GM23338 (cell line): ENCODE measurements at regions not wholly inside any gene's neighbourhood (a gene's known extent, or its start where the extent isn't known, plus 50 kb on each side); places are given as distances from the start of the nearest gene placed in this dataset.

ENCODE experiments used
- ATAC-seq: fragments of 200-7000 bp; cut with Tn5 transposase; 3 replicates; pipeline ENCODE4 v1.9.1; 2020
- DNase-seq: peaks from one replicate; pipeline ENCODE4 v3.0.0-alpha.2; 2015; ENCODE audit warnings: low spot score
- H2AFZ ChIP-seq: fragments of 200-600 bp; sonication (generic); 2 replicates; pipeline ENCODE4 v1.8.0; 2016; ENCODE audit warnings: antibody characterized with exemption, mild to moderate bottlenecking, moderate library complexity
- H3F3A ChIP-seq: fragments of 200-600 bp; sonication (generic); replicated peaks from 2 replicates; pipeline ENCODE4 v1.8.0; 2017; ENCODE audit warnings: antibody characterized with exemption, mixed run types, low read depth
- H3K27ac ChIP-seq: fragments of 200-600 bp; sonication (generic); 2 replicates; pipeline ENCODE4 v1.6.1; 2016; ENCODE audit warnings: low read depth
- H3K27me3 ChIP-seq: fragments of 200-600 bp; sonication (generic); 2 replicates; pipeline ENCODE4 v1.8.0; 2016; ENCODE audit warnings: mild to moderate bottlenecking, mixed run types, moderate library complexity; ENCODE audit not compliant: insufficient read depth
- H3K36me3 ChIP-seq: fragments of 200-600 bp; sonication (generic); 2 replicates; pipeline ENCODE4 v1.8.0; 2016; ENCODE audit warnings: mild to moderate bottlenecking; ENCODE audit not compliant: insufficient read depth
- H3K4me1 ChIP-seq: fragments of 200-600 bp; sonication (generic); 2 replicates; pipeline ENCODE4 v1.8.0; 2016; ENCODE audit warnings: mild to moderate bottlenecking, moderate library complexity; ENCODE audit not compliant: insufficient read depth
- H3K4me2 ChIP-seq: fragments of 200-600 bp; sonication (generic); 2 replicates; pipeline ENCODE4 v1.7.1; 2017; ENCODE audit warnings: mixed run types
- H3K4me3 ChIP-seq: fragments of 200-600 bp; sonication (generic); 2 replicates; pipeline ENCODE4 v1.6.1; 2016; ENCODE audit warnings: mixed run types
- H3K79me2 ChIP-seq: fragments of 200-600 bp; sonication (generic); replicated peaks from 2 replicates; pipeline ENCODE4 v1.8.0; 2017; ENCODE audit warnings: mild to moderate bottlenecking; ENCODE audit not compliant: insufficient read depth
- H3K9me2 ChIP-seq: fragments of 200-600 bp; sonication (generic); 2 replicates; pipeline ENCODE4 v1.8.0; 2017; ENCODE audit not compliant: insufficient read depth
- H4K20me1 ChIP-seq: fragments of 200-600 bp; sonication (generic); replicated peaks from 2 replicates; pipeline ENCODE4 v1.8.0; 2017; ENCODE audit warnings: mild to moderate bottlenecking; ENCODE audit not compliant: insufficient read depth
- H3K27ac Mint-ChIP-seq: 2 replicates; pipeline ENCODE4 v1.8.0; 2020; ENCODE audit warnings: inconsistent platforms, mild to moderate bottlenecking, moderate library complexity, mixed read lengths
- H3K27me3 Mint-ChIP-seq: 3 replicates; pipeline ENCODE4 v1.8.0; 2022; ENCODE audit warnings: low read depth, mild to moderate bottlenecking, moderate library complexity, mixed read lengths, inconsistent platforms; ENCODE audit not compliant: insufficient read depth, poor library complexity
- H3K36me3 Mint-ChIP-seq: 3 replicates; pipeline ENCODE4 v1.8.0; 2021; ENCODE audit warnings: low read depth, mild to moderate bottlenecking, inconsistent platforms, moderate library complexity, mixed read lengths
- H3K4me1 Mint-ChIP-seq: 3 replicates; pipeline ENCODE4 v1.8.0; 2020; ENCODE audit warnings: mild to moderate bottlenecking, inconsistent platforms, mixed read lengths
- H3K4me3 Mint-ChIP-seq: 3 replicates; pipeline ENCODE4 v1.8.0; 2021; ENCODE audit warnings: moderate library complexity, mild to moderate bottlenecking, inconsistent platforms, mixed read lengths
- H3K9me3 Mint-ChIP-seq: 3 replicates; pipeline ENCODE4 v1.8.0; 2020; ENCODE audit warnings: moderate library complexity, mild to moderate bottlenecking, inconsistent platforms, mixed read lengths
- CREB1 ChIP-seq: fragments of 250-450 bp; sonication (Bioruptor Pico); IDR thresholded peaks from 2 replicates; pipeline ENCODE4 v1.5.0; 2020; ENCODE audit warnings: low read depth, mild to moderate bottlenecking, moderate library complexity
- CTCF ChIP-seq, 2 experiments: fragments of 200-600 bp in 1 of 2; sonication (generic) in 1 of 2; conservative IDR thresholded peaks; 2 replicates each; pipeline versions ENCODE4 v1.5.1 to v1.6.1; 2016 to 2017; ENCODE audit warnings: antibody characterized with exemption in 2 of 2, low read depth in 2 of 2, mild to moderate bottlenecking in 2 of 2, moderate library complexity in 1 of 2
- EZH2 ChIP-seq: fragments of 200-600 bp; sonication (generic); IDR thresholded peaks from one replicate; pipeline ENCODE4 v1.8.0; 2017; ENCODE audit warnings: antibody characterized with exemption, mild to moderate bottlenecking, low read depth; ENCODE audit not compliant: unreplicated experiment
- EZH2phosphoT487 ChIP-seq: fragments of 200-600 bp; sonication (generic); IDR thresholded peaks from one replicate; pipeline ENCODE4 v1.8.1; 2018; ENCODE audit warnings: antibody characterized with exemption; ENCODE audit not compliant: unreplicated experiment
- JUNB ChIP-seq: IDR thresholded peaks from one replicate; pipeline ENCODE4 v1.6.1; 2016; ENCODE audit warnings: antibody characterized with exemption; ENCODE audit not compliant: unreplicated experiment
- NANOG ChIP-seq: IDR thresholded peaks from 2 replicates; pipeline ENCODE4 v1.6.1; 2016; ENCODE audit warnings: antibody characterized with exemption, borderline replicate concordance
- POLR2AphosphoS5 ChIP-seq: IDR thresholded peaks from 2 replicates; pipeline ENCODE4 v1.6.1; 2016; ENCODE audit warnings: antibody characterized with exemption, low read depth
- REST ChIP-seq: IDR thresholded peaks from one replicate; pipeline ENCODE4 v1.6.1; 2018; ENCODE audit warnings: antibody characterized with exemption; ENCODE audit not compliant: unreplicated experiment
- STAT1 ChIP-seq: IDR thresholded peaks from one replicate; pipeline ENCODE4 v1.6.1; 2016; ENCODE audit warnings: antibody characterized with exemption; ENCODE audit not compliant: unreplicated experiment
- ZNF114 ChIP-seq: fragments of 250-450 bp; sonication (Bioruptor Pico); IDR thresholded peaks from 2 replicates; pipeline ENCODE4 v1.5.0; 2020; ENCODE audit warnings: mild to moderate bottlenecking, moderate library complexity
- ZNF331 ChIP-seq: fragments of 250-450 bp; sonication (Bioruptor Pico); IDR thresholded peaks from 2 replicates; pipeline ENCODE4 v1.5.0; 2020; ENCODE audit warnings: low read depth, mild to moderate bottlenecking, moderate library complexity

GRCh38 chr12:61525331-61525730, 734.9 kb upstream of the USP15 start (continued):
- TF ChIP-seq CREB1 (CRISPR knock-in tag), result no peak
- TF ChIP-seq REST, result no peak
- TF ChIP-seq JUNB, result no peak
- no peak for TF ChIP-seq EZH2phosphoT487
- no peak for TF ChIP-seq STAT1
- TF ChIP-seq ZNF114, result no peak

GRCh38 chr12:61530456-61530855, 729.7 kb upstream of the USP15 start:
- no peak overlapping the region for H3K27ac Mint-ChIP-seq
- H4K20me1 ChIP-seq, result no peaks in the 10 kb centered on the region
- DNase-seq (no peak), ATAC-seq (no peak)
- H3K36me3 Mint-ChIP-seq, result no peaks in the 10 kb centered on the region; the same call in 2 of the 3 replicates
- H3K4me2 ChIP-seq, result no peak overlapping the region
- TF ChIP-seq JUNB (no peak), EZH2phosphoT487 (no peak), ZNF331 (CRISPR knock-in tag) (no peak), EZH2 (no peak), CREB1 (CRISPR knock-in tag) (no peak), STAT1 (no peak), ZNF114 (no peak), POLR2AphosphoS5 (no peak)
- no peak overlapping the region for H3K27ac ChIP-seq
- H2AFZ ChIP-seq, result no peak overlapping the region
- no peaks in the 10 kb centered on the region for H3K27me3 Mint-ChIP-seq
- H3K36me3 ChIP-seq, result no peaks in the 10 kb centered on the region
- peaks cover 8% of the 10 kb centered on the region; the same call in 1 of the 2 replicates for H3K9me2 ChIP-seq
- no peaks in the 10 kb centered on the region for H3K79me2 ChIP-seq
- H3K4me1 ChIP-seq, result no peaks in the 10 kb centered on the region
- H3K4me3 ChIP-seq, result no peak overlapping the region
- no peak overlapping the region for H3K4me3 Mint-ChIP-seq
- H3K27me3 ChIP-seq, result no peaks in the 10 kb centered on the region
- H3F3A ChIP-seq, result no peaks in the 10 kb centered on the region
- H3K4me1 Mint-ChIP-seq, result no peaks in the 10 kb centered on the region
- H3K9me3 Mint-ChIP-seq, result no peaks in the 10 kb centered on the region; the same call in 2 of the 3 replicates

GRCh38 chr12:61531195-61531594, 729.0 kb upstream of the USP15 start:
- Histone ChIP-seq H3K27me3 (no peaks in the 10 kb centered on the region), H3K36me3 (no peaks in the 10 kb centered on the region), H3K4me2 (no peak overlapping the region), H3F3A (no peaks in the 10 kb centered on the region), H3K79me2 (no peaks in the 10 kb centered on the region), H4K20me1 (no peaks in the 10 kb centered on the region), H3K4me3 (no peak overlapping the region), H2AFZ (no peak overlapping the region), H3K9me2 (peaks cover 6% of the 10 kb centered on the region; the same call in 1 of the 2 replicates), H3K4me1 (no peaks in the 10 kb centered on the region), H3K27ac (no peak overlapping the region)
- Mint-ChIP-seq H3K4me1 (no peaks in the 10 kb centered on the region), H3K4me3 (no peak overlapping the region), H3K27ac (no peak overlapping the region), H3K36me3 (no peaks in the 10 kb centered on the region; the same call in 2 of the 3 replicates), H3K9me3 (no peaks in the 10 kb centered on the region; the same call in 2 of the 3 replicates), H3K27me3 (no peaks in the 10 kb centered on the region)
- ATAC-seq, result no peak
- DNase-seq, result no peak
- TF ChIP-seq REST (no peak), CTCF (conservative IDR thresholded peaks at IDR 0.05; ENCODE audit: low read depth in 2 of 2) (no peak), ZNF331 (CRISPR knock-in tag) (no peak), NANOG (no peak), EZH2 (no peak), EZH2phosphoT487 (no peak), JUNB (no peak)
